PC-9 (cell line): ENCODE measurements at regions not wholly inside any gene's neighbourhood (a gene's known extent, or its start where the extent isn't known, plus 50 kb on each side); places are given as distances from the start of the nearest gene placed in this dataset.

ENCODE experiments used
- BruUV-seq: library from RNA; stranded (reverse); fragments of 400-500 nt; replicated peaks from 2 replicates; lab custom pipeline; 2021; lab: Mats Ljungman, UMichigan
- CTCF ChIA-PET: fragments of 300-600 bp; sonication (Branson Sonifier 250); formaldehyde crosslinking; loops from one replicate; lab custom pipeline; 2022; ENCODE audit warnings: antibody characterized with exemption; lab: Charles Lee
- POLR2A ChIA-PET: fragments of 300-600 bp; sonication (Branson Sonifier 250); formaldehyde crosslinking; loops from one replicate; lab custom pipeline; 2022; ENCODE audit warnings: antibody characterized with exemption; ENCODE audit not compliant: unreplicated experiment; lab: Charles Lee
- DNase-seq, 2 experiments: peaks; one replicate each; pipeline versions ENCODE4 v3.0.0 to v3.0.0-alpha.2; 2015 to 2022; ENCODE audit warnings: mixed read lengths in 1 of 2
- H2AFZ ChIP-seq: fragments of 200-600 bp; sonication (generic); 2 replicates; pipeline ENCODE4 v1.8.1; 2017; ENCODE audit warnings: antibody characterized with exemption
- H3F3A ChIP-seq: fragments of 200-600 bp; sonication (generic); 2 replicates; pipeline ENCODE4 v1.8.1; 2017; ENCODE audit warnings: antibody characterized with exemption, mild to moderate bottlenecking, low read depth; ENCODE audit not compliant: insufficient read depth
- H3K27ac ChIP-seq: fragments of 200-600 bp; sonication (generic); 2 replicates; pipeline ENCODE4 v1.6.1; 2016; ENCODE audit warnings: mixed run types
- H3K27me3 ChIP-seq: fragments of 200-600 bp; sonication (generic); 2 replicates; pipeline ENCODE4 v1.6.1; 2016; ENCODE audit warnings: low read depth, mixed run types; ENCODE audit not compliant: insufficient read depth
- H3K36me3 ChIP-seq: fragments of 200-600 bp; sonication (generic); 2 replicates; pipeline ENCODE4 v1.6.1; 2016; ENCODE audit warnings: low read depth, mixed run types
- H3K4me1 ChIP-seq: fragments of 200-600 bp; sonication (generic); replicated peaks from 2 replicates; pipeline ENCODE4 v1.6.1; 2016; ENCODE audit warnings: mixed run types; ENCODE audit not compliant: insufficient read depth
- H3K4me2 ChIP-seq: fragments of 200-600 bp; sonication (generic); 2 replicates; pipeline ENCODE4 v1.6.1; 2017; ENCODE audit warnings: mixed run types
- H3K4me3 ChIP-seq: fragments of 200-600 bp; sonication (generic); 2 replicates; pipeline ENCODE4 v1.6.1; 2016; ENCODE audit warnings: mixed run types
- H3K79me2 ChIP-seq: fragments of 200-600 bp; sonication (generic); 2 replicates; pipeline ENCODE4 v1.6.1; 2017; ENCODE audit warnings: low read depth, mixed run types
- H3K9me2 ChIP-seq: fragments of 200-600 bp; sonication (generic); 2 replicates; pipeline ENCODE4 v1.8.1; 2017; ENCODE audit warnings: mild to moderate bottlenecking; ENCODE audit not compliant: insufficient read depth
- H3K9me3 ChIP-seq: fragments of 200-600 bp; sonication (generic); 2 replicates; pipeline ENCODE4 v1.8.1; 2016; ENCODE audit warnings: low read depth; ENCODE audit not compliant: insufficient read depth
- H4K20me1 ChIP-seq: fragments of 200-600 bp; sonication (generic); 2 replicates; pipeline ENCODE4 v1.8.1; 2017; ENCODE audit not compliant: insufficient read depth
- CTCF ChIP-seq: fragments of 200-600 bp; sonication (generic); conservative IDR thresholded peaks from 2 replicates; pipeline ENCODE4 v1.6.1; 2017; ENCODE audit warnings: mixed run types, antibody characterized with exemption, mild to moderate bottlenecking, moderate library complexity
- EZH2 ChIP-seq: fragments of 200-600 bp; sonication (generic); IDR thresholded peaks from 2 replicates; pipeline ENCODE4 v1.8.0; 2017; ENCODE audit warnings: antibody characterized with exemption, low read depth
- intact Hi-C: fragments of 100-400 bp; cut with micrococcal nuclease; formaldehyde crosslinking; loops from one replicate; pipeline ENCODE4 v1.10.0; 2022; ENCODE audit not compliant: unreplicated experiment

GRCh38 chr11:41984023-41984422 is 524.6 kb upstream of the LRRC4C start:
- no peaks in the 10 kb centered on the region for H3F3A ChIP-seq
- no peaks in the 10 kb centered on the region for H3K27me3 ChIP-seq
- TF ChIP-seq CTCF (no peak), EZH2 (no peak)
- H3K4me3 ChIP-seq: no peak overlapping the region
- ChIA-PET CTCF (no interaction called here), POLR2A (no interaction called here)
- H2AFZ ChIP-seq: no peak overlapping the region
- no peak overlapping the region for H3K4me2 ChIP-seq
- no peaks in the 10 kb centered on the region for H3K4me1 ChIP-seq
- H3K9me2 ChIP-seq: no peaks in the 10 kb centered on the region
- no peak overlapping the region for H3K27ac ChIP-seq
- no peaks in the 10 kb centered on the region for H3K36me3 ChIP-seq
- H3K9me3 ChIP-seq: no peaks in the 10 kb centered on the region
- H4K20me1 ChIP-seq: no peaks in the 10 kb centered on the region
- no TSS peak for BruUV-seq
- DNase-seq: no peak
- H3K79me2 ChIP-seq: no peaks in the 10 kb centered on the region
- intact Hi-C loops: no loop called here

GRCh38 chr11:41985799-41986198 is 526.3 kb upstream of the LRRC4C start:
- CTCF ChIA-PET: no interaction called here
- no peaks in the 10 kb centered on the region for H3K9me3 ChIP-seq
- POLR2A ChIA-PET: no interaction called here
- no peaks in the 10 kb centered on the region for H3K4me1 ChIP-seq
- H3K36me3 ChIP-seq: no peaks in the 10 kb centered on the region
- H3F3A ChIP-seq: no peaks in the 10 kb centered on the region
- no peak overlapping the region for H3K27ac ChIP-seq
- H3K4me3 ChIP-seq: no peak overlapping the region
- DNase-seq: no peak
- H3K79me2 ChIP-seq: no peaks in the 10 kb centered on the region
- H2AFZ ChIP-seq: no peak overlapping the region; the same call in 1 of the 2 replicates
- TF ChIP-seq CTCF (no peak), EZH2 (no peak)
- no peaks in the 10 kb centered on the region for H3K9me2 ChIP-seq
- intact Hi-C loops: no loop called here
- BruUV-seq: no TSS peak
- no peaks in the 10 kb centered on the region for H3K27me3 ChIP-seq
- H3K4me2 ChIP-seq: no peak overlapping the region
- no peaks in the 10 kb centered on the region for H4K20me1 ChIP-seq

GRCh38 chr11:41988951-41989572 is 529.6 kb upstream of the LRRC4C start:
- intact Hi-C loops: no loop called here
- no peak for TF ChIP-seq EZH2
- no peak for TF ChIP-seq CTCF
- Histone ChIP-seq H3K36me3 (no peaks in the 10 kb centered on the region), H3K4me3 (no peak overlapping the region), H3K27ac (no peak overlapping the region), H3K79me2 (no peaks in the 10 kb centered on the region), H3K9me3 (no peaks in the 10 kb centered on the region), H3K9me2 (no peaks in the 10 kb centered on the region), H3F3A (no peaks in the 10 kb centered on the region), H3K4me2 (no peak overlapping the region), H2AFZ (no peak overlapping the region), H3K4me1 (no peaks in the 10 kb centered on the region), H4K20me1 (no peaks in the 10 kb centered on the region), H3K27me3 (no peaks in the 10 kb centered on the region)
- ChIA-PET POLR2A (no interaction called here), CTCF (no interaction called here)
- no peak for DNase-seq
- BruUV-seq: no TSS peak
